Dedifferentiated amniotic fluid mesenchymal stem cell (primary cell): ENCODE measurements at regions not wholly inside any gene's neighbourhood (a gene's known extent, or its start where the extent isn't known, plus 50 kb on each side); places are given as distances from the start of the nearest gene placed in this dataset.
"Not testable (repeated sequence)": the region's sequence is repeated elsewhere in the genome, so short reads cannot be mapped to it uniquely, and the experiment has no call there.

Experiments used
- DNase-seq: peaks from one replicate; pipeline ENCODE4 v3.0.0-alpha.2; 2016; ENCODE audit errors: extremely low spot score

DNA sequence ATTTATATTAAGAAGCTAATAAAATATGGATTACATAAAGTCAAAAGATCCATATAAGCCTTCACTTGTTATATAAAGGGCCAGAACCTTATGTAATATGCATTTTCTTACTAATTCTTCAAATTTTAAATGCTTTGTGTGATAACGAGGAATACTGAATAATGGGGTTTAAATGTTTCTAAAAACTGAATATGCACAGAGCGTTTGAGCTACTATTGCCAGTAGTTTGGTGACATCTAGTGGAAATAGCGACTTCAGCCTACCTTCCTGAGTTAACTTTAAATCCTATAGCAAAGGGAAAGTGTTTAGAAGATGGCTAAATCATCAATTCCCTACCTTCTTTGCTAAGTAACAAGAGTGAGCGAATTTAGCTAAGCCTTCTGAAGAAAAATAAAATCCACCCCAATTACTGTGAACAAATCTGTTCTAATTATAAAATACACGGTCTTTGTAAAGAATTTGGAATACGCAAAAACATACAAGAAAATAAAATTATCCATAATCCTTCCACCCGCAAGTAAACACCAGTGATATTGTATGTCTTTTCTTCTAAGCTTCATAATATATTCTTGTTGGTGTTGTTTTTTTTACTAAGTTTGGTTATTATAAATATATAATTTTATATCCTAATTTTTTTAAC is 115.5 kb upstream of the G2E3 start:
- peak; percentile 63 for DNase-seq

DNA sequence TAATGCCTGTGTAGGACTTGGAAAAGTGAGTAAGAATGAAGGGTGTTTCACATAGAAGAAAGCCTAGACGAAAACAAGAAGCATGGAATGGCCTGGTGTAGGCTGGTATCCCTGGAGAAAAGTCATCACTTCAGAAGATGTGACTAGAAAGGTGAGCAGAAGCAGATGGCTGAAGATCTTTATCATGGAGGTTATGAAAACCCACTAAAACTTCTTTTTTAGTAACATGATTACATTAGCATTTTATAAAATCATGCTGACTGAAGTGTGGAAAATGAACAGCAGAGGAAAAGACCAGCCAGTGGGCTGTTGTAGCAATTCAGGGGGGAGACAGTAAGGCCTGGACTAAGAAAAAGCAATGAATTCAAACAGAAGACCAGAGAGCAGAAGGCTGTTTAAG is 114.5 kb upstream of the G2E3 start:
- no peak for DNase-seq

DNA sequence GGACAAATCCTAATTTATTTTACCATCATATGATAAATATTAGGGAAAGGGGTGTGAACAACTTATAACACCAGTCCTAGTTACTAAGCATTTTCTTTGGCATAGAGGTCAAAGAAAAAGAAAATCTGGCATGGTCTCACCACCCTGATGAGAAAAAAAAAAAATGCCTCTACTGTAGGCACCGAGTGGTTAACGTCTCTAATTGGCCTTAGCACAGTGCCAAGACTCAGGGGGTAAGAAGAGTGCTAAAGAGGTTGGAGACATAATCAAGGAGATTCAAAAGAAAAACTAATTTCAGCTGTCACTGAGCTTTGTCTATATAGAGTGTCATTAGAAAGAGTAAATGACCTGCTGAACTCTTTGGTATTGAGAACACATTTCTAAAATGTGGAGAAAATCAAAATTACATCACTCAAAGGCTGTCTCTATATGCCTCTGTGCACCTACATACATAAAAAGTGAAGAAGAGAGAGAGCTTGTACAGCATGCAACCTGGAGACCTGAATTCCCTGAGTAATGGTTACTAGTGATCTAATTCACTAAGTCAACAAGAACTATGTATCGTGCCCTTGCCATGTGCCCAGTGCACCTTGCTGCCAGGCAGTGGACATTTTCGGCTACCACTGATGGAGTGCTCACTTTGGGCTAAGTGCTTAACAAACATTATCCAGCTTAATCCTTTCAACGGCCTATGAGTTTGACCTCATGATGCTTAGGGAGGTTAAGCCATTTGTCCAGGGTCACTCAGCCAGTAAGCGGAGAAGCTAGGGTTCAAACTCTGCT is 113.8 kb upstream of the G2E3 start:
- DNase-seq = no peak

DNA sequence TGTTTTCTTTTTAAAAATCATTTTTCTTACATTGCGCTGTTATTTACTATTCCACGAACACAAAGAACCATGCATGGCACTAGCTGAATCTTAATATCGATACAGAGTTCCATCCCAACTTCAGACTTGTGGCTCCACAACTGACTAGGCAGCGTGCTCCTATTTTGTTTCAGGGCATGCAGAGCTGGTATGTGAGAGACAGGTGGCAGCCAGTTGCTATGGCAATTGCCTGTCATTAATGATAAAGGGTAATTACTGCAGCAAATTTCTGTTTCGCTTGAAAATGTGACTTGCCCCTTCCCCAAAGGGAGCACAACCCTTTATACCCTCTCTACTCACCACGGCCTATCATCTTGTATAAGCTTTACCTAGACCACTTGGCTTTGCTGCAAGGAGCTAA is 113.1 kb upstream of the G2E3 start:
- DNase-seq = no peak

DNA sequence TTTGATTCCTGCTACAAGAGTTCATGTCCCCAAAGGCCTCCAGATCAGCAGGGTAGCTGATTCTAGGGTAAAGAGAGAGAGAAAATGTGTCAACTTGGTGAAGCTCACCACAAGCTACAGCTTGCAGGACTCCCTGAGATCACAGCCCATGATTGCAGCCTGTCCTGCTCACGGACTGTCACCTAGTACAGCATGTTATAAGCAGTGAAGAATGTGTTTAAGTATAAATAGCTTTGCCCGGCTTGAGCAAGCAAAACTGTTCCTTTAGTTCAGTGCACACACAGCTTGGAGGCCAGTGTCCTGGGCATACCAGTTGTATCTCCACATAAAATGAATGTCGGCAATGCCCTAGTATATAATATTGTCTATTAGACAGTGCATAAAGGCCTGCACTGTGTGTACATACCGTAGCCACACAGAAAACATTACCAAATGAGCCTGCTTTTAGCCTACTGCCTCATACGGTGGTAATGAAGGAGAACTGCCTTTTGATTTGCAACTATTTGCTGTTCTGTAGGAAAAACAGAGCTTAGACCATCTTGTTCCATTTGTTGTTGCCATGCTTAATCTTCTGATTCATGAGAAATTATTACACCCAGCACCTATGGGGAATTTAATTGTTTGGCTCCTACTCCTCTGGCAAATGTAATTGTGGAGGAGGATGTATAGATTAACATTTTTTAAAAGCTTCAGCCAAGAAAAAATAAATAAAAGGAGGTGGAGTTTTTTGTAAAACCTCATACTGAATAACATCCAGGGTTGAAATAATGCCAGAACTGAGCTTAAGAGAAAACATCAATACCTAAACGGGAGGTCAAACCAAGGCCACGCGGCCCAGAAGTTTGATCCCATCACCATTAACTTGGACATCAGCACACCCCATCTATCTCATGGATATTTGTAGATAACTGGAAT is 108.1 kb upstream of the G2E3 start:
- DNase-seq = no peak

DNA sequence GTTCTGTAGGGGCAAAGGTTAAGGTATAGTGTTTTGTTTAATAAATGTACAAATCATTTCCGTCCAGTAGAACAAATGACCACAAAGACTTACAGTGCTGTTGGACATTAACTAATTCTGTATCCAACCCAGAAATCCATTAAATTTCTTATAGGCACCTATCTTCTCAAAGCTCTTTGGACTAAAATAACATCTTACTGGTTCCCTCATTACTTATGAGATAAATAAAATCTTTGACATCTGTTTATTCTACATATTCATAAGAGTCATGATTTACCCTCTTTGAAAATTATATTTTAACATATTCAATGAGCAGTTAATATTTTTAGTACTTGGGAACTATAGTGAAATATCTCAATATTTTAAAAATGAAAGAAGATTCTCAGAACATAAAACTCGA is 102.7 kb upstream of the G2E3 start:
- DNase-seq = no peak

DNA sequence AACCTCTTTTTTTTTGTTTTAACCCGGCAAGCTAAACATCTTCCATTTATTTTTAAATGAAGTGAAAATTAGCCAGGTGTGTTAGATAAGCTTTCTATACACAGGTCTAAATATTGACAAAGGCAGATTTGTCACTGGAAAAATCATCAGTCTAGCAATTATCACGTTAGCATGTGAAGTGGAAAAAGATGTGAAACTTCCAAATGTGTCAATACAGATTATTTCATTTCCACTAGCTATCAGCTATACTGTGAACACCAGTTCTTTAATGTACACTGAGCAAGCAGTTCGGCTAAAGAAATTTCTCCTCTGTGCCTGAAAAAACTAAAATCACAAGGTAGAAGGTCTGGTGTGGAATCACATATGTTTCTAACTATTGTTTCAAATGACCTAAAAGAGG is 96.6 kb upstream of the G2E3 start:
- no peak for DNase-seq

DNA sequence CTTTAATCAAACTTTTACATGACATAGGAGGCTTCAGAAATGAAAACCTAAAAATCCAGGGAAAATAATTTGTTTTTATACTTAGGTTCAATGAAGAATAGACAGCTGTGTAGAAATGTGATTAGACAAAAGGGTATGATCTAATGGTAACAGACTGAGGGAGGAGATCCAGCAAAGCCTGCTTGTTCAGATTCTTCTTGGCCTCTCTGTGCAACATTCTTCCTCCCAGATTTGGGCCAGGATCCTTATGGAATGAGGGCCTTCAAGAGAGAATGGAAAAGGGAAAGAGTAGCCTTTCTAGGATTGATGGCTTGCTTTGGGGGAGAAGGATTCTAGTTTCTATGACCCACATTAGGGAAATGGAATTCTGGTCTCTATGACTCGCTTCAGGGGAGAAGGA is 94.5 kb upstream of the G2E3 start:
- no peak for DNase-seq

DNA sequence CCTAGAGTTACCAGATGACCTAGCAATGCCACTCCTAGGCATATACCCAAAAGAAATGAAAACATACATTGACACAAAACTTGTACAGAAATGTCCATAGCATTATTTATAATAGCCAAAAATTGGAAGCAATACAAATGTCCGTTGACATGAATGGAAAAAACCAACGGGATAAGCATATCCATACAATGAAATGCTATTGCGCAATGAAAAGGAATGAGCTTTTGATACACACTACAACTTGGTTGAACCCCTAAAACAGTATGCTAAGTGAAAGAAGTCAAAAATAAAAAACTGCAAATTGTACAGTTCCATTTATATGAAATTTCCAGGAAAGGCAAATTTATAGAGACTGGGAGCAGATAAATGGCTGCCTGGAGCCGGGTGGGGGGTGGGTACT is 90.6 kb upstream of the G2E3 start:
- DNase-seq = no peak

DNA sequence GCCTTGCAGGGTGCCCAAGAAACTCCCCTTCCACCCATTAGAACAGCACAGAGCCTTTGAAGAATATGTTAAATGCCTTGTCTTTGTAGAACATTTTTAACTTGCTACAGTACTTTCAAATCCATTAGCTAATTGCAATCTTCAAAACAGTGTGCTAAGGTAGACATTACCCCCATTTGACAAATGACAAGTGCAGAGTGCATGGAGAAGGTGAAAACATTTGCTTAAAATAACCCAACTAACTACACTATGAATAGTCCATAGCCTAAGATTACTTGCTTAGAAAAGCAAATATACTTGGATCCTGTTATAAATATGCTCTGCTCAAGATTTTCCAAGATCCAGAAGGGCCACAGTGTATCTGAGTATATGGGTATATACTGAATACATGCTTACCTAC is 87.0 kb upstream of the G2E3 start:
- DNase-seq = no peak

DNA sequence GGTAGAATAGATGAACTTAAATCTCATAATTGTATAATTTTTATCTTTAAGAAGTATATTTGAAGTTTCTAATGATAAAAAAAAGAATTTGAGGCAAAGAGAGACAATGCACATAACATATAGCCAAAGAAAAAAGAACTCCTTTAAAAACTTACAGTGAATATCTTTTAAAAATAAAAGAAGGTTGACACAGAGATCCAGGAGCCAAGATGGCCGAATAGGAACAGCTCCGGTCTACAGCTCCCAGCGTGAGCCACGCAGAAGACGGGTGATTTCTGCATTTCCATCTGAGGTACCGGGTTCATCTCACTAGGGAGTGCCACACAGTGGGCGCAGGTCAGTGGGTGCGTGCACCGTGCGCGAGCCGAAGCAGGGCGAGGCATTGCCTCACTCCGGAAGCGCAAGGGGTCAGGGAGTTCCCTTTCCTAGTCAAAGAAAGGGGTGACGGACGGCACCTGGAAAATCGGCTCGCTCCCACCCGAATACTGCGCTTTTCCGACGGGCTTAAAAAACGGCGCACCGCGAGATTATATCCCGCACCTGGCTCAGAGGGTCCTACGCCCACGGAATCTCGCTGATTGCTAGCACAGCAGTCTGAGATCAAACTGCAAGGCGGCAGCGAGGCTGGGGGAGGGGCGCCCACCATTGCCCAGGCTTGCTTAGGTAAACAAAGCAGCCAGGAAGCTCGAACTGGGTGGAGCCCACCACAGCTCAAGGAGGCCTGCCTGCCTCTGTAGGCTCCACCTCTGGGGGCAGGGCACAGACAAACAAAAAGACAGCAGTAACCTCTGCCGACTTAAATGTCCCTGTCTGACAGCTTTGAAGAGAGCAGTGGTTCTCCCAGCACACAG is 84.9 kb upstream of the G2E3 start:
- DNase-seq = not testable (repeated sequence)

DNA sequence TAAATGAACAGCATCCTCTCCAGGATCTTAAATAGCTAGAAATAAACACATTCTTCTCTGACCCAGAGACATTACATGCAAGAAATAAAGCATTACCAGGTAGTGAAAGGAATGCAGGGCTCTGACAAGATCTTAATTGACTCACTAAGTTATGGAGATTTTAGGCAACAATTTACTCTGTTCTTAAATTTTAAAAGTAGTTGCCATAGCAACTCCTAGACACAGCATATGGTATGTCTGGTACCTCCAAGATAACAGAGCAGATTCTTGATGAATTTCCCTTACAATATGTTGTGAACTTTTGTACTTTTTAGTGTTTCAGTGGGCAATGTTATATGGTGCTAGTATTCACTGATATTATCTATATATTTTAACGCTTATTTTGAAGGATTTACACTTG is 76.7 kb upstream of the G2E3 start:
- no peak for DNase-seq

DNA sequence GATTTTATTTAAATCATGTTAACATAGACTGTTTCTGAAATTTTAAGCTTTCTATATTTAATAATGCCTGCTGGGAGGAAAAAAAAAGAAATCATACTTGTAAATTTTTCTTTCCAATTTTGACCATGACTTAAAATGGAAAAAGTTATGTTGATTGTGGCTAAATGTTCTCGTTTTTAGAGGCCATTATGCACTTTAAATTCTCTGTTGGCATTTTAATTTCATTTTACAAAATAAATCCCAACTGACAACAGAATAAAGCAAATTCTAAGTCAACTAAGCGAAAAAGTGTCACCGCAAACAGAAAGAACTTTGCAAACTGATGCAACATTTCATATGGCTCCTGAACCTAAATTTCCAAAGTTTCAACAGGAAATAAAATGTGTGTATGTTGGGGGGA is 74.8 kb upstream of the G2E3 start:
- no peak for DNase-seq

DNA sequence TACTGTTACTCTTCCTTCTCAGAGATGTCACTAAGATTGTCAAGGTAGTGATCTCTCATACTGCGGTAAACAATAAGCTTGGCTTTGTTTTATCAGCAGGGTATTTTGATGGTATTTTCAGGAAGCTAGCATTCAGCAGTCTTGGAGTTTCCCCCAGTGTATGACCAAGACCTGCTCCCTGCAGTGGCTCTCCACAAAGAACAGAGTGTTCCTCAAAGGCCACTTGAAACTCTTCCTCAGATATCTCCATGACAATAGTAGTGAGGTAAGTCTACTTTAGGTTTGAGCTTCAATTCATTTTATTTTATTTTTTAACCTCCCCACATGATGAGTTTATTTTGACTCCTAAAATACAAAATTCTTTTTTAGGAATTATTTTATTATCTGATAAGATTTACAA is 74.0 kb upstream of the G2E3 start:
- DNase-seq = no peak

DNA sequence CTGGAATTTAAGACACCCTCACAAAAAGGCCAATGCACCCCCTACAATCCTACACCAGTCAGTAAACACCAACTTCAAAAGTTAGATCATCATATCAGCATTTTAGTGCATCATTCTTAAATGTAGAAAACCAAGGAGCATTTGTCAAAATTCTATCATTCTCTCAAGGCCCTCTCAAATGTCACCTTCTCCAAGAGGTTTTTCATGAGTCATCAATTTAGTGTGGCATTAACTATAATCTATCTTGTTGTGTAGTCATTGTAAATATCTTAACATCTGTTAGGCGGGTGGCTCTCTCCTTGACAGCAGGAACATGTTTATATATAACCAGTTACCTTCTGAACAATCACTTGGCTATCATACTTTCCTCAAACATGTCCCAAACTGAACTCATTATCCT is 62.1 kb upstream of the G2E3 start:
- no peak for DNase-seq

DNA sequence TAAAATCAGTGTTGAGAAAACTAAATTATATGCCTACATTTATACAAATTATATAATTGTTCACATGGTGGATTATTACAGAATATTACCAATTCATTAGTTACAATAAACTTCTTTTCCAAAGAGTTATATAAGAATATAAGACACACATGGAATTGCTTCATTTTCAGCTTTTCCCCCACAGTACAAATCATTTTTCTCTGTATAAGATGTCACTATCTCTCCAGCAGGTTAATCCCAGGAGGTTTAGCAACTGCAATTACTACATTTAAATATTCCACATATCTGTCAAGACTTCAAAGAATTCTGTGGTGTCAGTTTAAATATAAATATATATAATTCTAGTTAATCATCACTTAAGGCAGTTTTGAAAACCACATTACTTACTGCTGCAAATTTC is 59.6 kb upstream of the G2E3 start:
- DNase-seq = no peak

DNA sequence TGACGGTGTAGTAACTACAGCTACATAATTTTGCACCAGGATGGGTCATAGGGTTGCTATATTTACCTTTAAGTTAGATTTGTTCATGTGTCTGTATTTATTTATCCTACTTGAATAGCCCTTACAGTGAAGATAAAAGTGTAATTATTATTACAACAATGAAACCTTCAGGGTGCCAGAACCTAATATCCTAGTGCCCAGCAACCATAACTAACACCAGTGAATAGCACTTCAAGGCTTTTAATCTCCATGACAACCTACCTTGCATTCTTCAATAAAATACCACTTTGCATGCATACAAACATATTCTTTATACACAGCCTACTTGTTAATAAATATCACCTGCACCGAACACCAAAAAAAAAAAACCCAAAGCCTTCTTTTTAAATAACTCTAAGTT is 58.7 kb upstream of the G2E3 start:
- DNase-seq = no peak

DNA sequence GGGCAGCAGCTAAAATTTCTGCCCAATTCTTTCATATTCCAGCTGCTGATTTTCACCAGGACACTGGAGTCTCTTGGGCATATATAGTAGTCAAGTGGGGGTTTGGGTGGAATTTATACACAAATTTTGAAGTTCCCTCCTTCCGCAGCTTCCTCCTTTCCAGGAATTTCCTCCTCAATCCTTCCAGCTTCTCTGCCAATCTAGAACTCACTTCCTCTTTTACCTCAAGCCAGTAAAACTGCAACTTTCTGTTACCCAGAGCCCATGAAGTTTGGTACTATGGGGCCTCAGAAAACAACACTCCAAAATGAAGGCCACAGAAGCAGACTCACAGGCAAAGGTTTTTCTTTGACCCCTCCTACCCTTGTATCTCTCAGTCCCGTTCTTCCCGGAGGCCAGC is 51.7 kb upstream of the G2E3 start:
- DNase-seq = no peak
